DMS153 (cell line): ENCODE measurements at regions not wholly inside any gene's neighbourhood (a gene's known extent, or its start where the extent isn't known, plus 50 kb on each side); places are given as distances from the start of the nearest gene placed in this dataset.

Experiments
- DNase-seq: peaks from one replicate; lab custom pipeline; 2025; lab: John Stamatoyannopoulos, UW

DNA sequence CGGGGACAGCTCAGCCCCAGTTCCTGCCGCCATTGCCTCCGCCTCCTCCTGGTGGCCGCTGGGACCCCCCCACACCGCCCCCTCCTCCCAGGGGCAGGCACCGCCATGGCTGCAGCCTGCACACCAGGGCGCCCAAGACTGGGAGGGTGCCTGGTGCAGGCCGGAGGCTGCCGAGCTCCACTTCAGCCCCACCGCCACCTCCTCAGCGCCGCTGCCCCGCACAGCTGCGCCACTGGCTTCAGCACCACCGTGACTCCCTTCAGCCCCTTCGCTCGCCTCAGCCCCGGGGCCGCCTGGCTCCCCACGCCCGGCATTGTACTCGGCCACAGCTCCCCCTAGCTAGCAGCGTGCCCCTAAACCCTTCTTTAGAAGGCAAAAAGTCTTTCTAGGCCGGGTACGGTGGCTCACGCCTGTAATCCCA lies 131.1 kb downstream of the CRYBB2 start:
- no peak for DNase-seq

DNA sequence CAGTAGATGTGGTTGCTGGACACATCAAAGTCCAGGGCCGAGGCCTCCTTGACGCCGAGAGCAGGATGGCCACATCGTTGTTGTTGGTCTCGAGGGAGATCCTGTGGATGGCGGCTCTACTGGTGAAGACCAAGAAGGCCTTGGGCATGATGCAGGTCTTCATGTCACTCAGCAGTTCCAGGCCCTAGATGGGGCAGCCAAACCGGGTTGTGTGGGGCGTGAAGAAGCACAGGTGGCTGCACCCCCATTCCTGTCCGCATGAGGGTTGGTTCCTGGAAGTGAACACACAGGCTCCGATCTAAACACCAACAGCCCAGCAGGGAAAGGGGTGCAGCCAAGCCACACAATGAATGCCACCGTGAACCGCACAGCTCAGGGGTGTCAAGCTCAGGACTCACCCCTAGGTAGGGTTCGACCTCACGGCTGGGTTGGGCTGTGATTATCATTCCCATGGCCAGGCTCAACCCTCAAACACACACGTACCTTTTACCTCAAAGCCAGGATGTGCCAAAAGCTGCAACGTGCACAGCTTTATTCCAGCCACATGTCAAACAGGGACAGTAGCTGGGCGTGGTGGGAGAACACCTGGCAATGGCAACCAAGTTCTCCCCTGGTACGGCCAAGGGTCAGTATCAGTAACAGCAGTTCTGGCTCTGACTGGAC lies 132.3 kb downstream of the CRYBB2 start:
- no peak for DNase-seq

DNA sequence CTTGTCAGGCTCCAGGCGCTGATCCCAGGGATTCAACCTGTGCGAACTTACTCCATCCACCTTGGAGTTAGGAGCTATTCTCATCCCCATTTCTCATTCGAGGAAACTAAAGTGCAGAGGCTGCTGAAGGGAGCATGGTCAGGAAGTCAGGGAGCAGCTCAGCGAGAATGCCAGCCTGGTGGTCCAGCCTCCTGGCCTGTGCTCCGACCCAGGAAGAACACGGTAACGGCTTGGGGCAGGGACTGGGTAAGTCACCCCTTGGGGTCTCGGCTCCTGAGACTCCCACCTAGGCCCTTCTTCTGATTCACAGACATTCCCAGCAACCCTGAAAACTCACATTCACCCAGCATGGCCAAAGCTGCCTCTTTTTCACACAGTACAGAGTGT lies 132.8 kb downstream of the CRYBB2 start:
- no peak for DNase-seq

DNA sequence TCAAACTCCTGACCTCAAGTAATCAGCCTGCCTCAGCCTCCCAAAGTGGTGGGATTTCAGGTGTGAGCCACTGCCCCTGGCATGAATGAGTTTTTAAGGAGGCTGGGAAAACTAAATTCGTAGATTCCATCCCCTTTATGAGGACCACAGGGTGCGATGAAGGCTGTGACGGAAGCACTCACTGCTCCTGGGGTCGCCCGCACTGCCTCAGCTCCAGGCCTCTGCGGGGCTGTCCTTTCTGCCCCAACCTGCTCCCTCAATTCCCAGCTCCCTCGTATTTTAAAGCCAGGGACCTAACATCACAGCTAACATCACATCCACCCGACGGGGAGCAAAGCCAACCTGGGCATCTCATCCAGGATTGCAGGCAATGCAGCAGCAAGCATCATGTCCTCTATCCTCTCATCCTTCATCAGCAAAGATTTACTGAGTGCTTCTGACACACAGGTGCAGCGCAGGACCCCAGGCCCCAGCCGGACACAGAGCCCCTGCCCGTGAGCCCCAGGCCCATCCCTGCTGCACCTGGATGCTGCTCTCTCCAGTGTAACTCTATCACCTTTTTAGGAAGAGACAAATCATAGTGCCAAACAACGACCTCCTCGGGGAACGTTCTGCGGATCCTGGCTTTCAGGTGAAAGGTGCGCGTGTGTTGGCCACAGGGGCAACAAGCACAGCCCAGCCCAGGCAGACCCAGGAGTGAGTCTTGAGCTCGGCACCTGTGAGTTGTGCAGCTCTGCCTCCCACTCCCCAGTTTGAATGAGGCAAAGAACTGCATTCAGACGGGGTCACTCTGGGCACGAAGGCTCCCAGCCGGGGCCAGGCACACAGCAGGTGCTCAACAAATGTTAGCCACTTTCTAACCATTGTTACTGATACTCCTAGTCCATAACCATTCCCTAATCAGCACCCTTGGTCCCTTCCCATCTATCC lies 134.3 kb downstream of the CRYBB2 start:
- no peak for DNase-seq

DNA sequence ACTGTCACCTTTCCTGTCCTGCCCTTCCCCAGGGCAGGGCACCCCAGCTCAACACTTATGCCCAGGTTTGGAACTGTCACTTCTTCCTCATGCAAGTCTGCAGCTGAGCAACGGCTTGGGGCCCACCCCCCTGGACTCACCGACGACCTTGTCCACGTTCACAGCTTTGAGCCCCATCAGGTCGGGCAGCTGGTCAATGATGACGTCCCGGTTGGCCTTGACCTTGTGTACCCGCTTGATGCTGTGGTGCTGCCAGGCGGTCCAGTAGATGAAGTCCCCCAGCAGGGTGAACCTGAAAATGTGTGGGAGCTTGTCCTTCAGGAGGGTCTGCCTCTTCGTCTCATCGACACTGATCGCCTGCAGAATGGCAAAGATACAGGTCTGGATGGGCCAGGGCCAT lies 135.0 kb downstream of the CRYBB2 start:
- no peak for DNase-seq

DNA sequence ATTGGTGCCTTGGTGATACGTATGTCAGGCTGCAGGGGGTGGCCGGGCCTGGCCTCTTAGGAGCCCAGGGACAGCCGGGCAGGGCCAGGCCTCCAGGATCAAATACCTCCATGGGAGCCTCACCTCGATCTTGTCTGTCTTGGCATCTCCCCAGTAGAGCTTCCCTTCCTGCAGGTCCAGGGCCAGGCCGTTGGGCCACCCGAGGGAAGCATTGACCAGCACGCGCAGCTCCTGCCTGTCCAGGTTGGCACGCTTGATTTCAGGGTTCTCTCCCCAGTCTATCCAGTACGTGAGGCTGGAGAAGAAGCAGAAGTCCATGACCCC lies 137.7 kb downstream of the CRYBB2 start:
- DNase-seq, result no peak

DNA sequence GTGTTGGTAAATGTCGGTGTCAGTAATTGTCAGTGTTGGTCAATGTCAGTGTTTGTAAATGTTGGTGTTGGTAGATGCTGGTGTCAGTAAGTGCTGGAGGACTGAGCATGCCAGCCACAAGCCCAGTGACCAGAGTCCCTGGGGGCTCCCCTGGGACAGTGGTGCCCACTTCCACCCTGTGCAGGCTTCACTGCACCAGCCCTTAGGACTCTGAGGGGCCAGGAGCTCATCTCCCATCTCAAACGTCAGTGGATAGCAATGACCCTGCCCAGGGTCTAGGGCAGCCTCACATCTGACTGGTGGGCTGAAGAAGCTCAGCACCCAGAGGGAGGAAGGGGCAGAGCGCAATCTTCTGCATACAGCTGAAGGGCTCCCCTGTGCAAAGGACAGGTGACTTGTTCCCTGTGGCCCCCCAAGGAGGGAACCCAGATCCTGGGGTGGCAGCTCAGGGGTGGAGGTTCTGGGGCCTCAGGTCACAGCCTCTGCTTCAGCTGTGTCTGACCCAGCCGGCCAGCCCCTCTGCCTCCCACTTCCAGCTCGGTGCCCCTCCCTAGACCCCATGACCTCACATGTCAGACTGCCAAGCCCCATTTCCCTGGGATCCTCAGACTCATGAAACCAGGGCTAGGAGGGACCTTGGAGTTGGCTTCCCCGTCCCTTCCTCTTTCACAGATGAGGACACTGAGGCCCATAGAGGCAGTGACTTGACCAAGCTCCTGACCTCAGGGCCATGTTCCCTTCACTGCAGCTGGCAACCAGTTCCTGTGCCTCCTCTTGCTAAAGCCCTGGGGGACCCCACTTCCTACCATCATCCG lies 138.4 kb downstream of the CRYBB2 start:
- DNase-seq, result no peak

DNA sequence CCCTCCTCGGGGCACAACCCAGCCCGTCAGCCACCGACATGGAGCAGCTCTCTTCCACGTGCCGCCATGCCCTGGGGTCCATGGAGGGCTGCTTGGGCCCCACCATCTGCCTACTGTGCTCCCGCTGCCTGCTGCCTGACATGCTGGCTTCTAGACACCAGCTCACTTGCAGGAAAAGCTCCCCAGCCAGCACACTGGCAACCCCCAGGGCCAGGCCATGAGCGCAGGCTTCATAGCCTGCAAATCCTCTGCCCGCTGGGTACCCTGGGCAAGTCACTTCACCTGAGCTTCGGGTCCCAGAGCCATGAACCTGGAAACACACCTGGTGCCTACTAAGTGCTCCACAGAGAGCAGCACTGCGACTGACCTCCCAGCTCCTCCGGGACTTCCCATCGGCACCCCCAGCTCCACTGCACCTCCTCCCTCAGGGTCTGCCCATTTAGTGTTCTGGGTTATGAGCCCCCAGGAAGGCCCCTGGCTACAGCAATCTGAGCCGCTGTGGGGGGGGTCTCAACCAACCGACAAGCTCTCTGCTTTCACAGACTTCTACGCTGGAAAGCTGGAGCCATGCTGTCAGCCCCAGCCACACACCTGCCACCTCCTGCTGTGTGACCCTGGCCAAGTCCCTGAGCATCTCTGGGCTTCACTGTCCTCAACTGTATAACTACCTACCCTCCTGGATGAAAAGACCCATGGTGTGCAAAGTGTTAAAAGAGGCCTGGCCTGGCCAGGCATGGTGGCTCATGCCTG lies 139.2 kb downstream of the CRYBB2 start:
- no peak for DNase-seq

DNA sequence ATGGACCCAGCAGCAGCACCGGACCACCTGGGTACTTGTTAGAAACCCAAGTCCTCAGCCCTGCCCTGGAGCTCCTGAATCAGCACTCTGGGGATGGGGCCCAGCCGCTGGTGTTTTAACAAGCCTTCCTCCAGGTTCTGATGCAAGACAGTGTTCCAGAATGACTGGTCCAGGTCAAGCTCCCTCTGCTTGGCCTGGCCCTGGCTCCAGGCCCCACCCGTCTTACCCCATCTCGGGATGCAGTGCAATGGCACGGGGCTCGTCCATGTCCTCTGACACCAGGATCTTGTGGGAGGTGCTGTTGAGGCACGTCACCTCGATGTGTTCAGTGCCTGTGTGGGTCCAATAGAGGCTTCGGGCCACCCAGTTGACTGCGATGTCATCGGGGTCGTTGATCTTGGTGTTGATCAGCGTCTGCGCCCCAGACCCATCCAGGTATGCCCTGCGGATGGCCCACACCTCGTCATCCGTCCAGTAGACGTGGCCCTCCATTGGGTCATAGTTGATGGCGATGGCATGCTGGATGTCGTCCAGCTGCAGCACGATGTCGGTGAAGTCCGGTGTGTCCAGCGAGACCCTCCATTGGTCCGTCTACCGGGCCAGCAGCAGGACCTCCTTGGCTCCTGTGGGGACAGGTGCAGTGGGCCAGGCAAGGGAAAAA lies 140.3 kb downstream of the CRYBB2 start:
- no peak for DNase-seq

DNA sequence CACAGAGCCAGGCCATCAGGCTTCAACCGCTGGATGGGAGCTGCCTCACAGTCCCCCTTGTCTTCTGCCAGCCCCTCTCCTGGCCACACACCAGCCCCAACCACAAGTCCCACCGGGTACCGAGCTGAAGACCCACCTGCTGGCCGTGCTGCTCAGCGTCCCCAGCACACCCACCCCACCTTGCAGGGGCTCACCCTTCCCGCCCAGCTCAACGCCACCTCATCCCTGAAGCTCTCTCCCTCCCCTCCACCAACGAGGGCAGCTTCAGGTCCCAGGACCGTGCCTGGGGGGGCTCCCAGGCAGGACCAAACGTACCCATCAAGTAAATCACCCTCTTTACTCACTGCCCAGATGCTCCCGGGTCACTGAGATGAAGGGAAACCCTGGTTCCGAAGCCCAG lies 141.0 kb downstream of the CRYBB2 start:
- DNase-seq, result no peak

DNA sequence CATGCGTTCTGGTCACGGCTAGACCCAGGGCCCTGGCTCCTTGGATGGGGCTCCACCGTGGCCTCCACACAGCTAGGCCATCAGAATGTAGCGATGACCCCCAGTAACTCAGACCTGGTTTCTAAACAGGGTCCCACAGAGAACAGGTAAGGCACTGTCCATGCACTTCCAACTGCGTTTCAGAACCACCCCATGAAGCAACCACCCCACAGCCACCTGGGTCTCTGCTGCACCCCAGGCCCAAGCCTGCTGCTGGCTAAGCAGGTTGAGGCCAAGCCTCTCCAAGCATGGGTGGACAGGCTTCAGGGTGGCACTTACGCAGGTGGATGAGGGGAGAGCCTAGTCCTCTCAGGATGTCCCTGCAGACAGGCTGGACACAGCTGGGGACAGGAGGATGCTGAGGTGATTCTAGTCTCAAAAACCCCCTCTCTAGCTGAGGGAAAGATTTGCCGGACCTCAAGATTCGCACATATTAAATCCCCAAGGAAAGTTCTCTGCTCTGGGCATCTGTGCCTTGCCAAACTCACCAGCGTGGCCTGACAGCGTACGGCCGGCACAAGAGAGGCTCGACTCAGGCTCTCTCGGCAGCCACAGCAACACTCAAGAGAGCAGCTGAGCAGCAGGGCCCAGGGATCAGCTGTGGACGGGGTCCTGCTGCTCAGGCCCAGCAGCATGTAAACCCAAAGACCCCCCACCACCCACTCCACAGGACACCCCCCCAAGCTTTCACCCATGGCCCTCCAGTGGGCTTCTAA lies 141.6 kb downstream of the CRYBB2 start:
- no peak for DNase-seq

DNA sequence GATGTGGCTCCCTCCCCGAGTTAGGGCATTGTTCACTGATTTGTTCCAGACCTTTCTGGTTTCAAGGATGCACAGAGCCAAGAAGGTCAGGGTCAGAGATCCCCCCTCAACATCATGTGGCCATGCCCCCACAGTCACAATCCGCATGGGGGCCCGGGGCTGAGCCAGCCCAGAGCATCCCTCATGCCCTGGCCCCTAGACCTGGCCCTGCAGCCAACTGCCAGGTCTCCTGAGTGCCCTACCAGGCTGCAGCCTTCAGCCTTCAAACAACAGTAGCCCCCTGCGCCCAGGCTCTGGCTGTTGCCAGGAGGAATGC lies 142.4 kb downstream of the CRYBB2 start:
- DNase-seq, result no peak

DNA sequence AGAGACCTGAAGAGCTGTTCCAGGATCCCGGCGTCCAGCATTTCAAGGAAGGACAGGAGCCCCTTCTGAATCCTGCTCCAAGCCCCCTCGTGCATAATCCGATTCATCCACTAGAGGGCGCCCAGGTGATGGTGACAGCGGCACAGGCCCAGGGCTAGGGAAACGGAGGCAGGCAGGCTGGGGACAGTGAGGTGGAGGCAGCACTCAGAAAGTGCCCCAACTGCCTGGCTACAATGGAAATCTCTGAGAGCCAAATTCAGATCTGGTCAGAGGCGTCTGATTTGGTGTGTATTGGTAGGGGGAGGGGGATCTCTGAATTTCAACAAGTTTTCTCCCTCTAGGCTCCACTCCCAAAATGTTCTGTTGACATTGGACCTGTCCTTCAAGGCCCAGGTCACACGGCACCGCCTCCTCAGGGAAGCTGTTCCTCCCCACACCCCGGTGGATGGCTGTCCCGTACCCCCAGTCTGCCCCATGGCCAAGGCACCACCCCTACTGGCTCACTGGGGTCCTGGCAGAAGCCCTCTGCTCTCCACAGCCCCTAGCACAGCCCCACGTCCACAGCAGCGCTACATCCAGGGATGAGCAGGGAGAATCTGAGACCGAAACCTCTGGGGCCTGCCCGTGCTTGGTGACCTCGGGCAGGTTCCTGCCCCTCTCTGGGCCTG lies 142.9 kb downstream of the CRYBB2 start:
- DNase-seq, result no peak

DNA sequence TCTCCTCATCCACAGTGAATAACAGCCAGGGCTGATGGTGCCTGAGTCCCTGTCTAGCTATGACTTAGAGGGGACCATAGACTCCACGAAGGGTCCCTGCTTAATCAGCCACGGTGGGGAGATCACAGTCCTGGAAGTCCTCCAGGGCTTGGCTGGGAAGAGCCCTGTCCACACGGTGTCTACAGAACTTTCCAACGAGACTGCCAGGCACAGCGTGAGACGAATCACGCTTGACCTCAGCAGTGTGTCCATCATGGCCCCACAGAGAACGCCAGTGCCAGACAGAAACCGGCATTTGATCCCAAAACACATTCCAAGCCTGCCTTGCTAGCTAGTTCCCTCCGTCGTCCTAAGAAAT lies 143.4 kb downstream of the CRYBB2 start:
- no peak for DNase-seq

DNA sequence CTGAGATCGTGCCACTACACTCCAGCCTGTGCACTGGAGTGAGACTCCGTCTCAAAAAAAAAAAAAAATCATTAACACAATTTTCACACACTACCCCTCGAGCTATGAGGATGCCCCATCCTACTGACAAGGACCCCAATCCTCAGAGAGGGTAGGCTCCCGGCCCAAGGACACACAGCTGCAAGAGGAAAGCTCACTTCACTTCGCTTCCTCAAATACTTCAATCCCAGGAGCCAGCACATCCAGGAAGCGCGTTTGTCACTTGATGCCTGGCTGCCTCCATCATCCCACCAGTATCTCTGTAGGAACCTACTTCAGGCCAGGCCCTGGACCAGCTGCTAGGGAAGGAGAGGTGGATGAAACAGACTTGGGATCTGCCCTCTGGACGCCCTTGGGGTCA lies 144.0 kb downstream of the CRYBB2 start:
- no peak for DNase-seq

DNA sequence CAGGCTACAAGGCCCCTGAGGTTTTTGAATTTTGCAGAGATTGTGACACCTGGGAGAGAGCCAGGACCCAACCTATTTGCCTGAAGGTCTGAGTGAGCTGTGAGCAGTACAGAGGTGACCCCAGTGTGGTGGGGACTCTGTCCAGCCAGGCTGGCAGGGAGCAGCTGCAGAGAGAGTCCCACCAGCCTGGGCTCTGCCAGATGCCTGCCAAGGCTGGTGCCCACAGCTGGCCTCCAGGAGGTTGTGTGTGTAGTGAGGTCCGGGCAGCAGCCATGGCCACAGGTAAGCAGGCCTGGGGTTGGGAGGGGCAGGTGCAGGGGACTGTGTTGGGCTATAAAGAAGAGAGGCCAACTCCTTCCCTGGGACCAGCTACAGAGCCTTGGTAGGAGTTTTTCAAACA lies 144.8 kb downstream of the CRYBB2 start:
- no peak for DNase-seq

DNA sequence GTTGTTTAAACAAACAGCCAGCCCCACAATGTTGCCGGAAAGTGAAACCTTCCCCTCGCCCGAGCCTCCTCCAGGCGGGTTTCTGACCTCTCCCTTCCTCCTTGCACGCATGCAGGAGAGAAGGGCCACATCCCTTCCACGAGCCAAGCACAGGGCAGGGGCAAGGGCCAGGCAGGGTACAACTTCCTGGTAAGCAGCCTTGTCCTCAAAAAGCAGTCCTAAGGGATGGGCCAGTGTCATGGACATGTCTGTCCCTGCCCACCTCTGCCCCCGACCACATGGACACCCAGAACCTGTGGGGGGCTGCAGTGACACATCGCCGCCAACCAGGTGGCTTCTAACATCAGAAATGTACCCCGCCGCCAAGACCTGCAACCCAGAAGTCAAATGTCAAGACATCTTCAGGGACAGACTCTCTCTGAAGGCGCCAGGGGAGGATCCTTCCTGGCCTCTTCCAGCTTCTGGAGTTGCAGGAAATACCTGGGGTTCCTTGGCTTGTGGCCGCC lies 145.3 kb downstream of the CRYBB2 start:
- no peak for DNase-seq

DNA sequence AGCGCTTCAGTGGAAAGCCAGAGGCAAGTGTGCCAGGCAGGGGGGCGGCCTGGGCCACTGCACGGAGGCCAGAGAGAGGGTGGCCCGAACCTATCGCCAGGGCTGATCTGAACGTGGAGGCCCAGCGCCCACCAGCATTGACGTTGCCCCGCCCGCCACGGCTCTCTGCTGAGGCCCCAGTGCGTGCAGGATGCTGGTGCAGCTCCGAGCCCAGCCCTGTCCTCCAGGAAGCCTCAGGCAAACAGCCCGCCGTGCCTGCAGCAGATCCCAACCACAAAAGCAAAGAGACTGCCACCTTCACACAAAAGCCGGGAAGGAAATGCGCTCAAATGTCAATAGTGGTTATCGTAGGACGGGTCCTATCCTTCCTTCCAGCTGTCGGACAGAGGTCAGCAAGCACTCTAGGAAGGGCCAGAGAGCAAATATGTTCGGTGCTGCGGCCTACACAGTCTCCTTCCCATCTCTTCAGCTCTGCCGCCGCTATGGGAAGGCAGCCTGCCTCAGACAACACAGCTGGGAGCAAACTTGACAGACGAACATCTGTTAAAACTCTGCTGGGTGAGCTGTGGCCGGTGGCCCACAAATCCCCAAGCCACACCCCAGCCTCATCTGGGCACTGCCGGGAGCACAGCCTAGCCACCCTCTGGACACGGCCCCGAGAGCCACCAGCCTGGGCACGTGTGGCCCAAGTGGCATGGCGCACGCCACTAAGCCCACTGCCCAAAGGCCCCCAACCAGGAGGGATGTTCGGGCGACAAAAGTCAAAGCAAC lies 146.2 kb downstream of the CRYBB2 start:
- peak; percentile 56 for DNase-seq

DNA sequence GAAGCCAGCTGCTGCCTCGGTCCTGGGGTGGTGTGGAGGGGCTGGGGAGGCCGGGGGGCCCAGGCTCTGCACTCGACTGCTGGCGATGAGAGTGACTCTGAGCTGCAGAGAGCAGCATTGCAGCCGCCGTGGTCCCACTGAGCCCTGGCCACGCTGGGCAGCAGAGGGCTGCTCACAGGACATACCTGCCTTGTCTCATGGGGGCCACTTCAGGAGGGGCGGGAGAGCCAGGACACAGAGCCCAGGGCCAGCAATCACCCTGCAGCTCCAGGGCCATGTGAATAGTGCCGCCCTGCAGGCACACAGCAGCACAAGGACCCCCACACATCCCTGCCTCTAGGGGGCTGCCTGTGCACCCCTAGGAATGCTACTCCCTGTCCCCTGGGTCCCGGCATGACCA lies 147.0 kb downstream of the CRYBB2 start:
- DNase-seq, result no peak
